Adrenal gland (tissue), 9 donors: ENCODE measurements at regions not wholly inside any gene's neighbourhood (a gene's known extent, or its start where the extent isn't known, plus 50 kb on each side); places are given as distances from the start of the nearest gene placed in this dataset.

Experiments
- DNase-seq, 7 donors: peaks; one replicate each; pipeline ENCODE4 v3.0.0-alpha.2; 2019 to 2020
- H3K27ac ChIP-seq, 5 donors: fragments of 200-600 bp; sonication (generic) in 4 of 5; 1 replicate in 3 of 5; 2 replicates in 2 of 5; pipeline versions ENCODE4 v1.5.1 to v1.8.0; 2016 to 2020; ENCODE audit warnings: mild to moderate bottlenecking in 1 of 5
- H3K27me3 ChIP-seq: fragments of 200-600 bp; 2 replicates; pipeline ENCODE4 v1.8.0; 2021
- H3K36me3 ChIP-seq, 2 donors: fragments of 200-600 bp; replicated peaks in 1 of 2; 1 replicate in 1 of 2; 2 replicates in 1 of 2; pipeline versions ENCODE4 v1.5.1 to v1.8.0; 2018 to 2022
- H3K4me1 ChIP-seq, 2 donors: fragments of 200-600 bp; replicated peaks in 1 of 2; 1 replicate in 1 of 2; 2 replicates in 1 of 2; pipeline versions ENCODE4 v1.5.1 to v1.8.0; 2018 to 2021
- H3K4me3 ChIP-seq, 4 donors: fragments of 200-600 bp; sonication (generic) in 3 of 4; one replicate each; pipeline ENCODE4 v1.5.1; 2016 to 2018
- H3K9me3 ChIP-seq, 3 donors: fragments of 200-600 bp; sonication (generic) in 1 of 3; replicated peaks in 1 of 3; 1 replicate in 2 of 3; 2 replicates in 1 of 3; pipeline versions ENCODE4 v1.5.1 to v1.8.0; 2016 to 2021
- CTCF ChIP-seq, 6 experiments: fragments of 450-650 bp in 4 of 6; fragments of 200-600 bp in 2 of 6; sonication (generic) in 1 of 6; IDR thresholded peaks; 1 replicate in 5 of 6; 2 replicates in 1 of 6; pipeline versions ENCODE4 v1.5.1 to v1.8.0; 2016 to 2021; ENCODE audit warnings: antibody characterized with exemption in 6 of 6, mild to moderate bottlenecking in 2 of 6, moderate library complexity in 1 of 6
- POLR2A ChIP-seq, 2 donors: fragments of 450-650 bp; IDR thresholded peaks; one replicate each; pipeline ENCODE4 v1.6.1; 2017; ENCODE audit warnings: antibody characterized with exemption in 2 of 2, mild to moderate bottlenecking in 2 of 2, moderate library complexity in 1 of 2
- WGBS, 4 donors: extraction: QIAGEN DNeasy Blood & Tissue Kit in 2 of 4; methylation state at CpG; one replicate each; pipeline versions ENCODE4 v1.1.5 to v1.1.7; 2013 to 2017; 5-methylcytosine and 5-hydroxymethylcytosine counted together
- intact Hi-C, 2 donors: fragments of 100-400 bp; cut with DNase I; formaldehyde crosslinking; loops; one replicate each; pipeline versions ENCODE4 v1.14.1 to v1.15.0; 2022 to 2023
- donor health status: healthy with polysubstance abuse.
- donor health status: Bipolar disorder and iron deficiency.
- donor health status: DM: yes; HTN: yes; CAD: no.
- donor health status: DM: no; HTN: no; CAD: no.
- donor health status: DM: no; HTN: no; CAD: no.

- Histone ChIP-seq H3K36me3 (no peaks in the 10 kb centered on the region), H3K27ac (no peak overlapping the region), H3K4me1 (peaks cover 6 to 9% of the 10 kb centered on the region in 2 donors), H3K4me3 (no peak overlapping the region), H3K27me3 (no peaks in the 10 kb centered on the region), H3K9me3 (no peaks in the 10 kb centered on the region)
- WGBS, 4 donors = 61 to 68% (median 65%) methylated on average over 5 of the region's 5 CpGs
- DNase-seq = no peak
- TF ChIP-seq POLR2A (IDR thresholded peaks at IDR 0.05) (no peak), CTCF (IDR thresholded peaks at IDR 0.05) (no peak)
- intact Hi-C loops = no loop called here
Observed at GRCh38 chr2:150876251-150876950, 385.3 kb downstream of the RBM43 start.

DNA sequence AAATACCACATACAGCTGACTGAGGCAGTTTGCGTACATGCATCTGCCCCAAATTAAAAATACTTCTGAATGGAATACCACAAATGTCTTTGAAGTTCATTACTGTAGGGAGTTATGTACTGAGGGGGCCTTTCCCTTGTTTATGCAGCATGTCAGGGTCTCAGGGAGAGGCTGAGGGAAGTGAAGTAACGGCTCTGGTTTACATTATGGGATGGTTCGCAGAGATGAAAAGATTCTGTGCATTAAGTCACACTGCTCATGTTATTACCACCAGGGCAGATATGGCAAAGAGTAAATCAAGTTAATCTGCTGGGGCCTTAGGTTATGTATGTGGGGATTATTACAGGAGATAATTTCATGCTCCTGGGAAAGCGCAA, 385.9 kb upstream of the RND3 start:
- Histone ChIP-seq H3K4me1 (peaks cover 6 to 9% of the 10 kb centered on the region in 2 donors), H3K36me3 (no peaks in the 10 kb centered on the region), H3K4me3 (no peak overlapping the region), H3K27me3 (no peaks in the 10 kb centered on the region), H3K27ac (no peak overlapping the region), H3K9me3 (no peaks in the 10 kb centered on the region)
- TF ChIP-seq CTCF (IDR thresholded peaks at IDR 0.05) (no peak), POLR2A (IDR thresholded peaks at IDR 0.05) (no peak)
- 65 to 75% (median 72%) methylated on average over 4 of the region's 4 CpGs for WGBS, 4 donors
- DNase-seq = no peak
- intact Hi-C loops = no loop called here

GRCh38 chr2:150872756-150873395, 385.4 kb upstream of the RND3 start:
- Histone ChIP-seq H3K36me3 (no peaks in the 10 kb centered on the region), H3K27ac (no peak overlapping the region), H3K4me3 (no peak overlapping the region), H3K9me3 (no peaks in the 10 kb centered on the region), H3K27me3 (no peaks in the 10 kb centered on the region), H3K4me1 (peaks cover 6 to 9% of the 10 kb centered on the region in 2 donors)
- intact Hi-C loops = no loop called here
- 18 to 40% (median 21%) methylated on average over 5 of the region's 5 CpGs for WGBS, 4 donors
- DNase-seq = peak; percentile 26 to 60 (median 57)
- TF ChIP-seq CTCF (IDR thresholded peaks at IDR 0.05) = peak in 2 of 6 experiments; percentile 23 to 35
- TF ChIP-seq POLR2A (IDR thresholded peaks at IDR 0.05) = no peak

DNA sequence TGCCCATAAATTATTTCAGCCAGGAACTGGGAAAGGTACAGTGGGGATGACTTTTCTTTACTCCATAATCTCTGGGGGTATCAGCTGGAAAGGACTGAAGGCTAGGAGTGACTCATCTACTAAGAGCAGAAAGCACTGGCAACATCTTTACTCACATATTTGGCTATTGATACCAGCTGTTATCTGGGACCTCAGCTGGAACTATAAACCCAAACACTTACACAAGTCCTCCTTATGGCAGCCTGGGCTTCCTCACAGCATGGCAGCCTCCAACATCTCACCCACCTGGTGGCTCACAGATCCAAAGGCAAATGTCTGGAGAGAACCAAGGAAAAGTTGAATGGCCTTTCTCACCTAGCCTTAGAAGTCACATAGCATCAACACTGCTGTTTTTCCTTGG, 379.0 kb upstream of the RND3 start:
- Histone ChIP-seq H3K9me3 (no peaks in the 10 kb centered on the region), H3K27ac (no peak overlapping the region), H3K4me3 (no peak overlapping the region), H3K27me3 (no peaks in the 10 kb centered on the region), H3K4me1 (no peaks in the 10 kb centered on the region), H3K36me3 (no peaks in the 10 kb centered on the region)
- no peak for DNase-seq
- TF ChIP-seq POLR2A (IDR thresholded peaks at IDR 0.05) (no peak), CTCF (IDR thresholded peaks at IDR 0.05) (no peak)
- intact Hi-C loops = no loop called here
